Effector memory CD8-positive, alpha-beta T cell (primary cell): ENCODE measurements at regions not wholly inside any gene's neighbourhood (a gene's known extent, or its start where the extent isn't known, plus 50 kb on each side); places are given as distances from the start of the nearest gene placed in this dataset.

Source experiments
- ATAC-seq: fragments of 150-1000 bp; cut with Tn5 transposase; replicated peaks from 2 replicates; pipeline ENCODE4 v1.10.0; 2021; ENCODE audit warnings: mild to moderate bottlenecking, moderate library complexity
- DNase-seq, 3 experiments: peaks; one replicate each; pipeline ENCODE4 v3.0.0; 2021
- H3K27ac Mint-ChIP-seq, 2 donors: one replicate each; pipeline ENCODE4 v1.8.0; 2022; ENCODE audit warnings: mild to moderate bottlenecking in 2 of 2, mixed read lengths in 2 of 2, moderate library complexity in 2 of 2
- H3K27me3 Mint-ChIP-seq, 2 donors: one replicate each; pipeline ENCODE4 v1.8.0; 2022; ENCODE audit warnings: mixed read lengths in 2 of 2
- H3K36me3 Mint-ChIP-seq: one replicate; pipeline ENCODE4 v1.8.0; 2022; ENCODE audit warnings: mild to moderate bottlenecking, moderate library complexity, mixed read lengths; ENCODE audit not compliant: insufficient read depth
- H3K4me1 Mint-ChIP-seq, 2 donors: one replicate each; pipeline ENCODE4 v1.8.0; 2022; ENCODE audit warnings: low read depth in 2 of 2, mixed read lengths in 2 of 2
- H3K4me3 Mint-ChIP-seq, 2 donors: one replicate each; pipeline ENCODE4 v1.8.0; 2022; ENCODE audit warnings: mild to moderate bottlenecking in 2 of 2, mixed read lengths in 2 of 2, moderate library complexity in 2 of 2
- H3K9me3 Mint-ChIP-seq, 2 donors: one replicate each; pipeline ENCODE4 v1.8.0; 2022; ENCODE audit warnings: mixed read lengths in 2 of 2

DNA sequence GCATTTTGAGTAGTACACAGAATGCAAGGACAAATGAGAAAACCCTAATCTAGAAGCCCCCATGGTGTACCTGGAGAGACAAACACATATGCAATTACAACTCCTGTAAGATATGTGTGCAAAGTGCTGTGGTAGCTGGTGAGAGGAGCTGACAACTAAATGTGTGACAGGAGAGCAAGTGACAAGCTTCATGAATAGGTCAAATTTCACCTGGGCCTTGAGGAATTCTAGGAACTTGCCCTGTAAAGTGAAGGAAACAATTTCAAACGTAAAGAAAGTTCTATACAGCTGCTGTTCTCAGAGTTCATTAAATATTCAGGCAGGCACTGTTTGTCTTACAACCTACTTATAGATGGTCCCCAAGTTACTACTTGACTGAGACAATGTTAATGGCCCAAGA lies 437.0 kb downstream of the TUSC7 start:
- DNase-seq, result no peak
- Mint-ChIP-seq H3K36me3 (no peaks in the 10 kb centered on the region), H3K4me1 (no peaks in the 10 kb centered on the region), H3K27ac (no peak overlapping the region), H3K4me3 (no peak overlapping the region), H3K27me3 (no peaks in the 10 kb centered on the region), H3K9me3 (peaks cover 21 to 35% of the 10 kb centered on the region in 2 donors)
- no peak for ATAC-seq

DNA sequence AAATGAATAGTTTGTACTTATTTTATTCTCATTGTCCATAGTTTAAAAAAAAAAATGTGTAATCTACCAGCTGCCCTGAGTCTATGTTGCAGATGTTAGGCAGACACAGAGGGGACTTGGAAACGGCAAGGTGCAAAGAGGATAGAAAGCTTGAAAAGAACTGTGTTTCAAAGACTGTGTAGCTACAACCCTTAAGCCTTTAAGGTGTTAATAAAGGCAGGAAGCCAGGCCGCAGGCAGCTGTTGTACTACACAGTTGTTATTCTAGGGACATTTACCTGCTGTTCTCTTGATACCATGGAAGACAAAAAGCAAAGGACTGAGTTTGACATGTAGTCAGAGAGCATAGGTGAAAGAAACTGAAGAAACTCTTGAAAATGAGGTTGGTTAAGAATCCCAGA lies 440.0 kb downstream of the TUSC7 start:
- Mint-ChIP-seq H3K4me3 (no peak overlapping the region), H3K9me3 (peaks cover 14 to 25% of the 10 kb centered on the region in 2 donors), H3K36me3 (no peaks in the 10 kb centered on the region), H3K27ac (no peak overlapping the region), H3K4me1 (no peaks in the 10 kb centered on the region), H3K27me3 (no peaks in the 10 kb centered on the region)
- ATAC-seq, result no peak
- DNase-seq, result no peak

- DNase-seq, result no peak
- Mint-ChIP-seq H3K4me1 (no peaks in the 10 kb centered on the region), H3K9me3 (peaks cover 13 to 24% of the 10 kb centered on the region in 2 donors), H3K27me3 (no peaks in the 10 kb centered on the region), H3K4me3 (no peak overlapping the region), H3K27ac (no peak overlapping the region), H3K36me3 (no peaks in the 10 kb centered on the region)
- no peak for ATAC-seq
Measured at GRCh38 chr3:117150628-117151027, 441.0 kb downstream of the TUSC7 start.

DNA sequence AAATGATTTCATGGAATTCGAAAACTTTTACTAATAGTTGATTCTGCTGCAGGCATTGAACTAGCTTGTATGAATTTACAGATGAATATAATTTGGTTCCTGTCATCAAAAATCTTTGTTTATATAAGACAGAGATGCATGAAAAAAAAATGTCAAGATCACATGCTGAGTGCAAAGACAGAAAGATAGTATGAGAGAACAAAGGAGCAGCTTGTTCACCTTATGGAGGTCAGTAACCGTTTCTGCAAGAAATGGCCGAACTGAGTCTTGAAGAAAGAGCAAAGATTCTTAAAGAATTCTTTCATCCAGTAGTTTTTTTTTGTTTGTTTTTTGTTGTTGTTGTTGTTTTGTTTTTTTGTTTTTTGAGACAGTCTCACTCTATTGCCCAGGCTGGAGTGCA lies 450.6 kb downstream of the TUSC7 start:
- DNase-seq, result no peak
- H3K9me3 Mint-ChIP-seq, result peaks cover 3 to 20% of the 10 kb centered on the region in 2 donors
- H3K36me3 Mint-ChIP-seq, result no peaks in the 10 kb centered on the region
- H3K4me3 Mint-ChIP-seq, result no peak overlapping the region
- ATAC-seq, result no peak
- H3K27ac Mint-ChIP-seq, result no peak overlapping the region
- H3K4me1 Mint-ChIP-seq, result no peaks in the 10 kb centered on the region
- H3K27me3 Mint-ChIP-seq, result no peaks in the 10 kb centered on the region

DNA sequence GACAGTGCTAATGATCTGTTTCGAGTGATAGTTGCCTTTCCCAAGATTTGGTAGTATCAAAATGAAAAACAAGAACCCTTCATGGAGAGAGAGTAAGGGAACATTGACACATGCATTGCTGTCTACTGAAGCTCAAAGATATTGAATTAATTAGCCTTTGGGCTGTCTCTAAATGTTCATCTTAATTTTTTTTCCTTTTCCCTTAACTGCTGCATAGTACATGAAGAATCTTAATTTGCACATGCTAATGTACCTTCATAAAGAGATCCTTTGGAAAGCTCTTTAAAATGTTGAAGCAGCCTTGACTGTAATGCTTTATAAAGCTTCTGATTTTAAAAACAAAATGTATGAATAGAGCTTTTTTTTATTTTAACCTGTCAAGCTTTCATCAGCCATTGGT lies 452.2 kb downstream of the TUSC7 start:
- no peak overlapping the region for H3K27ac Mint-ChIP-seq
- peaks cover 5 to 31% of the 10 kb centered on the region in 2 donors for H3K9me3 Mint-ChIP-seq
- H3K36me3 Mint-ChIP-seq, result no peaks in the 10 kb centered on the region
- ATAC-seq (no peak), DNase-seq (no peak)
- no peaks in the 10 kb centered on the region for H3K27me3 Mint-ChIP-seq
- H3K4me3 Mint-ChIP-seq, result no peak overlapping the region
- no peaks in the 10 kb centered on the region for H3K4me1 Mint-ChIP-seq

- no peaks in the 10 kb centered on the region for H3K4me1 Mint-ChIP-seq
- DNase-seq (no peak), ATAC-seq (no peak)
- no peak overlapping the region for H3K27ac Mint-ChIP-seq
- peaks cover 7 to 37% of the 10 kb centered on the region in 2 donors for H3K9me3 Mint-ChIP-seq
- H3K27me3 Mint-ChIP-seq, result no peaks in the 10 kb centered on the region
- no peak overlapping the region for H3K4me3 Mint-ChIP-seq
- no peaks in the 10 kb centered on the region for H3K36me3 Mint-ChIP-seq
Measured at GRCh38 chr3:117165176-117165575, 455.6 kb downstream of the TUSC7 start.

GRCh38 chr3:117165601-117166051 lies 456.0 kb downstream of the TUSC7 start:
- Mint-ChIP-seq H3K27ac (no peak overlapping the region), H3K4me3 (no peak overlapping the region), H3K9me3 (peaks cover 7 to 37% of the 10 kb centered on the region in 2 donors), H3K4me1 (no peaks in the 10 kb centered on the region), H3K27me3 (no peaks in the 10 kb centered on the region), H3K36me3 (no peaks in the 10 kb centered on the region)
- no peak for ATAC-seq
- DNase-seq, result no peak

GRCh38 chr3:117168896-117169295 lies 459.3 kb downstream of the TUSC7 start:
- Mint-ChIP-seq H3K27ac (no peak overlapping the region), H3K9me3 (peaks cover 9 to 28% of the 10 kb centered on the region in 2 donors), H3K4me1 (no peaks in the 10 kb centered on the region), H3K36me3 (no peaks in the 10 kb centered on the region), H3K4me3 (no peak overlapping the region), H3K27me3 (no peaks in the 10 kb centered on the region)
- DNase-seq, result no peak
- ATAC-seq, result no peak

- Mint-ChIP-seq H3K27ac (no peak overlapping the region), H3K9me3 (peaks cover 7 to 18% of the 10 kb centered on the region in 2 donors), H3K4me1 (no peaks in the 10 kb centered on the region), H3K27me3 (no peaks in the 10 kb centered on the region), H3K4me3 (no peak overlapping the region), H3K36me3 (peaks cover 3% of the 10 kb centered on the region)
- ATAC-seq (no peak), DNase-seq (no peak)
Measured at GRCh38 chr3:117170094-117170493, 460.5 kb downstream of the TUSC7 start.

- ATAC-seq (no peak), DNase-seq (no peak)
- Mint-ChIP-seq H3K27me3 (no peaks in the 10 kb centered on the region), H3K4me1 (no peaks in the 10 kb centered on the region), H3K27ac (no peak overlapping the region), H3K4me3 (no peak overlapping the region), H3K9me3 (peaks cover 5 to 11% of the 10 kb centered on the region in 2 donors), H3K36me3 (peaks cover 3% of the 10 kb centered on the region)
Measured at GRCh38 chr3:117171124-117171523, 461.5 kb downstream of the TUSC7 start.

- DNase-seq (no peak), ATAC-seq (no peak)
- no peaks in the 10 kb centered on the region for H3K4me1 Mint-ChIP-seq
- H3K4me3 Mint-ChIP-seq, result no peak overlapping the region
- peaks cover under 1 to 5% of the 10 kb centered on the region in 2 donors for H3K9me3 Mint-ChIP-seq
- no peaks in the 10 kb centered on the region for H3K27me3 Mint-ChIP-seq
- peaks cover 3% of the 10 kb centered on the region for H3K36me3 Mint-ChIP-seq
- no peak overlapping the region for H3K27ac Mint-ChIP-seq
Measured at GRCh38 chr3:117172426-117172825, 462.8 kb downstream of the TUSC7 start.

DNA sequence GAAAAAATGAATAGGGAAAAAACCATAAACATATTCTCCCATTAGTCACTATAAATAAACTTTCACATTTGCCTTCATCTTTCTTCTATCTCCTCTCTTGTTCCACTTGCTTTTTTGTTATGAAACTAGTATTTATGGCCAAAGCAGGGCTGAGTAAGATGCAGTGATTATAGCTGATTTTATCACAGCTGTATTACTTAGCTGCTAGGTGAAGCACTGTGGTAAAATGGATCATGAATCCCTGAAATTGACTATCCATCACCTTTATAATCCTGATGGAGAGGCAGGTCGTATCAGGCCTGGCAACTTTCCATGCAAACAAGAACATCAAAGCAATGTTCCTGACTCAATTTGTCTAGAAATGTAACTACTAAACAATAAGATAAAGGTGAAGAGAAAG lies 471.6 kb downstream of the TUSC7 start:
- Mint-ChIP-seq H3K4me3 (no peak overlapping the region), H3K9me3 (peaks cover 7 to 21% of the 10 kb centered on the region in 2 donors), H3K27ac (no peak overlapping the region), H3K27me3 (no peaks in the 10 kb centered on the region), H3K4me1 (no peaks in the 10 kb centered on the region), H3K36me3 (no peaks in the 10 kb centered on the region)
- DNase-seq (no peak), ATAC-seq (no peak)

- ATAC-seq (no peak), DNase-seq (no peak)
- Mint-ChIP-seq H3K27me3 (no peaks in the 10 kb centered on the region), H3K27ac (no peak overlapping the region), H3K36me3 (no peaks in the 10 kb centered on the region), H3K9me3 (peaks cover 5 to 19% of the 10 kb centered on the region in 2 donors), H3K4me3 (no peak overlapping the region), H3K4me1 (no peaks in the 10 kb centered on the region)
Measured at GRCh38 chr3:117184574-117184973, 475.0 kb downstream of the TUSC7 start.

DNA sequence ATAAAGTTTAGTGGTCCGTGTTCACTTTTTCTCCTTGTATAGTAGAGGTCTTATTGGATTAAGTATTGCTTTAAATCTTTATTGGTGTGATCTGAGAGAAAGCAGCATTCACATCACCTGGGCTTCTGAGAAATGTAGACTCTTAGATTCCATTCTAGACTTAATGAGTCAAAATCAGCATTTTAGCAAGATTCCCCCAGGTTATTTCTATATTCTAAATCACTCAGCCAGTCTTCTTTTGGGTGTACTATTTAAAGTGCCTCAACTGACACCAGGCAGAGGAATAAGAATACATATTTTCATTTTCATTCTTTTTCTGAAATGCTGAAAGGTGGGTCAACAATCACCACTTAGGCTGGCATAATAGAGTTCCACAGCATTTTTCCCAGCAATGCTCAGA lies 481.7 kb downstream of the TUSC7 start:
- no peak for ATAC-seq
- Mint-ChIP-seq H3K4me1 (no peaks in the 10 kb centered on the region), H3K4me3 (no peak overlapping the region), H3K27me3 (no peaks in the 10 kb centered on the region), H3K36me3 (no peaks in the 10 kb centered on the region), H3K9me3 (peaks cover 0 to 6% of the 10 kb centered on the region in 2 donors), H3K27ac (no peak overlapping the region)
- DNase-seq, result no peak

DNA sequence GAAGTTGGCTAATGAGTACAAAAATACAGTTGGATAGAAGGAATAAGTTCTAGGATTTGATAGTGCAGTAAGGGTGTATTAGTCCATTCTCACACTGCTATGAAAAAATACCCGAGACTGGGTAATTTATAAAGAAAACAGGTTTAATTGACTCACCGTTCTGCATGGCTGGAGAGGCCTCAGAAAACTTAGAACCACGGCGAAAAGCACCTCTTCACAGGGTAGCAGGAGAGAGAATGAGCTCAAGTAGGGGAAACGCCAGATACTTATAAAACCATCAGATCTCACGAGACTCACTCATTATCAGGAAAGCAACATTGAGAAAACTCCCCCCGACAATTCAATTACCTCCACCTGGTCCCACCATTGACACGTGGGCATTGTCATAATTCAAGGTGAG lies 483.3 kb downstream of the TUSC7 start:
- Mint-ChIP-seq H3K27me3 (no peaks in the 10 kb centered on the region), H3K4me3 (no peak overlapping the region), H3K36me3 (no peaks in the 10 kb centered on the region), H3K4me1 (no peaks in the 10 kb centered on the region), H3K27ac (no peak overlapping the region), H3K9me3 (peaks cover 0 to 6% of the 10 kb centered on the region in 2 donors)
- ATAC-seq (no peak), DNase-seq (no peak)
